ENCODE measurements at regions not wholly inside any gene's neighbourhood (a gene's known extent, or its start where the extent isn't known, plus 50 kb on each side); places are given as distances from the start of the nearest gene placed in this dataset.

GRCh38 chrX:131845201-131845600 lies 177.9 kb upstream of the STK26 start:
- TF ChIP-seq, protein P1, sequence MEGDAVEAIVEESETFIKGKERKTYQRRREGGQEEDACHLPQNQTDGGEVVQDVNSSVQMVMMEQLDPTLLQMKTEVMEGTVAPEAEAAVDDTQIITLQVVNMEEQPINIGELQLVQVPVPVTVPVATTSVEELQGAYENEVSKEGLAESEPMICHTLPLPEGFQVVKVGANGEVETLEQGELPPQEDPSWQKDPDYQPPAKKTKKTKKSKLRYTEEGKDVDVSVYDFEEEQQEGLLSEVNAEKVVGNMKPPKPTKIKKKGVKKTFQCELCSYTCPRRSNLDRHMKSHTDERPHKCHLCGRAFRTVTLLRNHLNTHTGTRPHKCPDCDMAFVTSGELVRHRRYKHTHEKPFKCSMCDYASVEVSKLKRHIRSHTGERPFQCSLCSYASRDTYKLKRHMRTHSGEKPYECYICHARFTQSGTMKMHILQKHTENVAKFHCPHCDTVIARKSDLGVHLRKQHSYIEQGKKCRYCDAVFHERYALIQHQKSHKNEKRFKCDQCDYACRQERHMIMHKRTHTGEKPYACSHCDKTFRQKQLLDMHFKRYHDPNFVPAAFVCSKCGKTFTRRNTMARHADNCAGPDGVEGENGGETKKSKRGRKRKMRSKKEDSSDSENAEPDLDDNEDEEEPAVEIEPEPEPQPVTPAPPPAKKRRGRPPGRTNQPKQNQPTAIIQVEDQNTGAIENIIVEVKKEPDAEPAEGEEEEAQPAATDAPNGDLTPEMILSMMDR (IDR thresholded peaks at IDR 0.05; ENCODE audit: low read depth, low read length) = no peak
- TF ChIP-seq POLR2A (IDR thresholded peaks at IDR 0.05; ENCODE audit: extremely low read depth, insufficient read length) (no peak), MAX (IDR thresholded peaks at IDR 0.05; ENCODE audit: low read depth, low read length) (no peak), MYC (IDR thresholded peaks at IDR 0.05; ENCODE audit: low read depth, low read length) (no peak)

Data from NB4 (cell line).